HCT116 (cell line): ENCODE measurements at regions not wholly inside any gene's neighbourhood (a gene's known extent, or its start where the extent isn't known, plus 50 kb on each side); places are given as distances from the start of the nearest gene placed in this dataset.

Experiments used
- ELF1 ChIP-seq: IDR thresholded peaks from 2 replicates; pipeline ENCODE4 v1.6.1; 2012; ENCODE audit warnings: low read depth, borderline replicate concordance
- EZH2 ChIP-seq: fragments of 200-600 bp; sonication (generic); IDR thresholded peaks from 2 replicates; pipeline ENCODE4 v1.6.1; 2017; ENCODE audit warnings: antibody characterized with exemption, mixed run types
- EZH2phosphoT487 ChIP-seq: fragments of 200-600 bp; IDR thresholded peaks from 2 replicates; pipeline ENCODE4 v1.6.1; 2018; ENCODE audit warnings: antibody characterized with exemption, borderline replicate concordance
- FOSL1 ChIP-seq: IDR thresholded peaks from 2 replicates; pipeline ENCODE4 v1.6.1; 2012; ENCODE audit warnings: low read depth
- JUND ChIP-seq: IDR thresholded peaks from 2 replicates; pipeline ENCODE4 v1.6.1; 2012
- POLR2A ChIP-seq: IDR thresholded peaks from 2 replicates; pipeline ENCODE4 v1.7.0; 2011; ENCODE audit warnings: borderline replicate concordance; ENCODE audit not compliant: insufficient read depth, insufficient read length; ENCODE audit errors: extremely low read depth
- RAD21 ChIP-seq: IDR thresholded peaks from 2 replicates; pipeline ENCODE4 v1.6.1; 2012; ENCODE audit warnings: low read depth, mild to moderate bottlenecking
- YY1 ChIP-seq: IDR thresholded peaks from 2 replicates; pipeline ENCODE4 v1.6.1; 2011; ENCODE audit warnings: low read length, low read depth, moderate library complexity, mild to moderate bottlenecking; ENCODE audit not compliant: insufficient replicate concordance; ENCODE audit errors: extremely low read depth
- ZNF274 ChIP-seq: fragments of 200-500 bp; sonication (Bioruptor generic); IDR thresholded peaks from 2 replicates; pipeline ENCODE4 v1.6.1; 2014; ENCODE audit warnings: mild to moderate bottlenecking, low read depth, low read length, inconsistent platforms
- TF ChIP-seq, protein P1 (sequence below): IDR thresholded peaks from 2 replicates; pipeline ENCODE4 v1.6.1; 2012; ENCODE audit warnings: low read depth
- TF ChIP-seq, protein P2 (sequence below), 3 experiments: fragments of 200-600 bp in 1 of 3; sonication (generic) in 1 of 3; IDR thresholded peaks in 2 of 3; conservative IDR thresholded peaks in 1 of 3; 2 replicates each; pipeline ENCODE4 v1.5.1; 2012 to 2017; ENCODE audit warnings: low read depth in 2 of 3, low read length in 2 of 3, antibody characterized with exemption in 1 of 3, borderline replicate concordance in 1 of 3, control low read depth in 1 of 3, mild to moderate bottlenecking in 1 of 3, mixed read lengths in 1 of 3, mixed run types in 1 of 3, moderate library complexity in 1 of 3; ENCODE audit not compliant: insufficient read depth in 1 of 3

DNA sequence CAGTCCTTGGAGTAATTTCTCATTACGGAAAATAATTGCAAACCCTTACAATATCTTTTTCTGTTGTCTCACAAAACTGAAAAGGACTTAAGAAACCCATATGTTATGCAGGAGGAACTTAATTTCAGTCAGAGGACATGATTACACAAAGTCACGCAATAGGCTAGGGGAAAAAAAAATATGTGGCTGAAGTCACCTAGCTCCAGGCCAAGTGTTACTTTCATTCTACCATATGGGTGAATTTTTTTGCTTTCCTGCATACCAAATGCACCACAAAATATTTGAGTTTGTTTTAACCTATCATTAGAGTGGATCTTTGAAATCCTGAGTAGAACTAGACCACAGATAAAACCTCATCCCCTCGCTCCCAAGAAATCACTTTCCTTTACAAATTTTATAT, 523.5 kb downstream of the CAAP1 start:
- TF ChIP-seq JUND (no peak), YY1 (no peak), POLR2A (no peak), EZH2phosphoT487 (no peak), RAD21 (no peak), ZNF274 (no peak), EZH2 (no peak), FOSL1 (no peak), ELF1 (no peak)
- TF ChIP-seq, protein P1, sequence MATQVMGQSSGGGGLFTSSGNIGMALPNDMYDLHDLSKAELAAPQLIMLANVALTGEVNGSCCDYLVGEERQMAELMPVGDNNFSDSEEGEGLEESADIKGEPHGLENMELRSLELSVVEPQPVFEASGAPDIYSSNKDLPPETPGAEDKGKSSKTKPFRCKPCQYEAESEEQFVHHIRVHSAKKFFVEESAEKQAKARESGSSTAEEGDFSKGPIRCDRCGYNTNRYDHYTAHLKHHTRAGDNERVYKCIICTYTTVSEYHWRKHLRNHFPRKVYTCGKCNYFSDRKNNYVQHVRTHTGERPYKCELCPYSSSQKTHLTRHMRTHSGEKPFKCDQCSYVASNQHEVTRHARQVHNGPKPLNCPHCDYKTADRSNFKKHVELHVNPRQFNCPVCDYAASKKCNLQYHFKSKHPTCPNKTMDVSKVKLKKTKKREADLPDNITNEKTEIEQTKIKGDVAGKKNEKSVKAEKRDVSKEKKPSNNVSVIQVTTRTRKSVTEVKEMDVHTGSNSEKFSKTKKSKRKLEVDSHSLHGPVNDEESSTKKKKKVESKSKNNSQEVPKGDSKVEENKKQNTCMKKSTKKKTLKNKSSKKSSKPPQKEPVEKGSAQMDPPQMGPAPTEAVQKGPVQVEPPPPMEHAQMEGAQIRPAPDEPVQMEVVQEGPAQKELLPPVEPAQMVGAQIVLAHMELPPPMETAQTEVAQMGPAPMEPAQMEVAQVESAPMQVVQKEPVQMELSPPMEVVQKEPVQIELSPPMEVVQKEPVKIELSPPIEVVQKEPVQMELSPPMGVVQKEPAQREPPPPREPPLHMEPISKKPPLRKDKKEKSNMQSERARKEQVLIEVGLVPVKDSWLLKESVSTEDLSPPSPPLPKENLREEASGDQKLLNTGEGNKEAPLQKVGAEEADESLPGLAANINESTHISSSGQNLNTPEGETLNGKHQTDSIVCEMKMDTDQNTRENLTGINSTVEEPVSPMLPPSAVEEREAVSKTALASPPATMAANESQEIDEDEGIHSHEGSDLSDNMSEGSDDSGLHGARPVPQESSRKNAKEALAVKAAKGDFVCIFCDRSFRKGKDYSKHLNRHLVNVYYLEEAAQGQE, result no peak
- TF ChIP-seq, protein P2, sequence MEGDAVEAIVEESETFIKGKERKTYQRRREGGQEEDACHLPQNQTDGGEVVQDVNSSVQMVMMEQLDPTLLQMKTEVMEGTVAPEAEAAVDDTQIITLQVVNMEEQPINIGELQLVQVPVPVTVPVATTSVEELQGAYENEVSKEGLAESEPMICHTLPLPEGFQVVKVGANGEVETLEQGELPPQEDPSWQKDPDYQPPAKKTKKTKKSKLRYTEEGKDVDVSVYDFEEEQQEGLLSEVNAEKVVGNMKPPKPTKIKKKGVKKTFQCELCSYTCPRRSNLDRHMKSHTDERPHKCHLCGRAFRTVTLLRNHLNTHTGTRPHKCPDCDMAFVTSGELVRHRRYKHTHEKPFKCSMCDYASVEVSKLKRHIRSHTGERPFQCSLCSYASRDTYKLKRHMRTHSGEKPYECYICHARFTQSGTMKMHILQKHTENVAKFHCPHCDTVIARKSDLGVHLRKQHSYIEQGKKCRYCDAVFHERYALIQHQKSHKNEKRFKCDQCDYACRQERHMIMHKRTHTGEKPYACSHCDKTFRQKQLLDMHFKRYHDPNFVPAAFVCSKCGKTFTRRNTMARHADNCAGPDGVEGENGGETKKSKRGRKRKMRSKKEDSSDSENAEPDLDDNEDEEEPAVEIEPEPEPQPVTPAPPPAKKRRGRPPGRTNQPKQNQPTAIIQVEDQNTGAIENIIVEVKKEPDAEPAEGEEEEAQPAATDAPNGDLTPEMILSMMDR (IDR thresholded peaks at IDR 0.05 in 2 of 3, conservative IDR thresholded peaks at IDR 0.05 in 1 of 3; ENCODE audit: borderline replicate concordance in 1 of 3, insufficient read depth in 1 of 3, low read depth in 2 of 3, low read length in 2 of 3), result no peak
